Renal pelvis (tissue), 1 donor: ENCODE measurements at regions not wholly inside any gene's neighbourhood (a gene's known extent, or its start where the extent isn't known, plus 50 kb on each side); places are given as distances from the start of the nearest gene placed in this dataset.
A peak's percentile ranks its signal among the peaks of the same experiment; 100 is the strongest.

ENCODE experiments used
- DNase-seq: peaks from one replicate; pipeline ENCODE4 v3.0.0-alpha.2; 2013

GRCh38 chr18:8944871-8945245 lies 157.6 kb upstream of the NDUFV2 start:
- DNase-seq, result no peak

- no peak for DNase-seq
These were observed 157.0 kb upstream of the NDUFV2 start for GRCh38 chr18:8945514-8945913.

- DNase-seq, result no peak
These were observed 156.2 kb upstream of the NDUFV2 start for GRCh38 chr18:8946066-8946838.

GRCh38 chr18:8947566-8947965 lies 154.9 kb upstream of the NDUFV2 start:
- DNase-seq, result no peak

- no peak for DNase-seq
These were observed 154.5 kb upstream of the NDUFV2 start for GRCh38 chr18:8948011-8948410.

- DNase-seq, result no peak
These were observed 153.9 kb upstream of the NDUFV2 start for GRCh38 chr18:8948471-8949149.

GRCh38 chr18:8949206-8949605 lies 153.3 kb upstream of the NDUFV2 start:
- DNase-seq, result no peak

- DNase-seq, result no peak
These were observed 151.0 kb upstream of the NDUFV2 start for GRCh38 chr18:8951491-8951890.

GRCh38 chr18:8952174-8952573 lies 150.3 kb upstream of the NDUFV2 start:
- DNase-seq, result no peak

GRCh38 chr18:8952769-8953760 lies 149.4 kb upstream of the NDUFV2 start:
- no peak for DNase-seq

- DNase-seq, result no peak
These were observed 144.8 kb upstream of the NDUFV2 start for GRCh38 chr18:8957731-8958130.

GRCh38 chr18:8958660-8959059 lies 143.8 kb upstream of the NDUFV2 start:
- no peak for DNase-seq

GRCh38 chr18:8959551-8960135 lies 142.9 kb upstream of the NDUFV2 start:
- DNase-seq, result no peak

GRCh38 chr18:8960740-8961657 lies 141.5 kb upstream of the NDUFV2 start:
- peak; percentile 47 for DNase-seq

GRCh38 chr18:8962192-8962779 lies 140.2 kb upstream of the NDUFV2 start:
- no peak for DNase-seq

- DNase-seq, result no peak
These were observed 139.5 kb upstream of the NDUFV2 start for GRCh38 chr18:8962855-8963635.

- no peak for DNase-seq
These were observed 138.6 kb upstream of the NDUFV2 start for GRCh38 chr18:8963876-8964275.

- no peak for DNase-seq
These were observed 137.1 kb upstream of the NDUFV2 start for GRCh38 chr18:8965398-8965797.

GRCh38 chr18:8966821-8967220 lies 135.7 kb upstream of the NDUFV2 start:
- DNase-seq, result no peak

GRCh38 chr18:8967573-8967972 lies 134.9 kb upstream of the NDUFV2 start:
- DNase-seq, result no peak
